IPS-18a (cell line): ENCODE measurements at regions not wholly inside any gene's neighbourhood (a gene's known extent, or its start where the extent isn't known, plus 50 kb on each side); places are given as distances from the start of the nearest gene placed in this dataset.

Experiments
- H3K27ac ChIP-seq: one replicate; pipeline ENCODE4 v1.5.1; 2013; ENCODE audit warnings: low read length
- H3K27me3 ChIP-seq: one replicate; pipeline ENCODE4 v1.6.1; 2013; ENCODE audit warnings: mild to moderate bottlenecking, low read length; ENCODE audit not compliant: control insufficient read depth, insufficient read depth
- H3K36me3 ChIP-seq: one replicate; pipeline ENCODE4 v1.6.1; 2013; ENCODE audit warnings: low read depth, low read length; ENCODE audit not compliant: control insufficient read depth
- H3K4me1 ChIP-seq: one replicate; pipeline ENCODE4 v1.6.1; 2013; ENCODE audit warnings: low read depth, low read length; ENCODE audit not compliant: control insufficient read depth
- H3K4me3 ChIP-seq: one replicate; pipeline ENCODE4 v1.5.1; 2013; ENCODE audit warnings: low read length
- H3K9ac ChIP-seq: one replicate; pipeline ENCODE4 v1.6.1; 2013; ENCODE audit warnings: mild to moderate bottlenecking, low read length, moderate library complexity
- H3K9me3 ChIP-seq: one replicate; pipeline ENCODE4 v1.6.1; 2013; ENCODE audit warnings: low read depth, low read length; ENCODE audit not compliant: control insufficient read depth

GRCh38 chr18:28716338-28716737, 539.4 kb upstream of the CDH2 start:
- Histone ChIP-seq H3K9me3 (no peaks in the 10 kb centered on the region), H3K27me3 (no peaks in the 10 kb centered on the region), H3K4me3 (no peak overlapping the region), H3K4me1 (peaks cover 19% of the 10 kb centered on the region), H3K36me3 (no peaks in the 10 kb centered on the region), H3K9ac (no peak overlapping the region), H3K27ac (no peak overlapping the region)

DNA sequence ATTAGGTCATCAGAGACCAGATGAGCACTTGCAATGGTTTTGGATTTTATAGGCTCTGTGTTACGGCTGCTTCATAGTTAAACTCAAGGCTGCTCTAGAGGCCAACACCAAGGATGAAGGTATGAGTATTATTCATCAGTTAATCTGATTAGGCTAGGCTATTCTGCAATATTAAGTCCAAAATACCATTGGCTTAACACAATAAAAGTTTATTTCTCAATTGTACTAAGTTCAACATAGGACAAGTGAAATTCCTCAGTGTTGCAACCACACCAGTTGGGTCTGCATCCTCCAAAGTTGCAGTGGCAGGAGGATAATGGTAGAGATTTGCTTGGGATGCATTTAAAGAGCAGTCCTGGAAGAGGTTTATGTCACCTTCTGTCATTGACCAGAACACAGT, 538.3 kb upstream of the CDH2 start:
- H3K4me1 ChIP-seq = peaks cover 23% of the 10 kb centered on the region
- no peak overlapping the region for H3K4me3 ChIP-seq
- H3K27me3 ChIP-seq = no peaks in the 10 kb centered on the region

GRCh38 chr18:28714498-28714897, 537.6 kb upstream of the CDH2 start:
- Histone ChIP-seq H3K27me3 (no peaks in the 10 kb centered on the region), H3K9ac (no peak overlapping the region), H3K4me3 (no peak overlapping the region), H3K4me1 (peaks cover 23% of the 10 kb centered on the region), H3K9me3 (no peaks in the 10 kb centered on the region), H3K27ac (no peak overlapping the region), H3K36me3 (no peaks in the 10 kb centered on the region)

More for the DNA sequence above, 538.3 kb upstream of the CDH2 start:
- Histone ChIP-seq H3K9me3 (no peaks in the 10 kb centered on the region), H3K9ac (no peak overlapping the region), H3K27ac (no peak overlapping the region), H3K36me3 (no peaks in the 10 kb centered on the region)

DNA sequence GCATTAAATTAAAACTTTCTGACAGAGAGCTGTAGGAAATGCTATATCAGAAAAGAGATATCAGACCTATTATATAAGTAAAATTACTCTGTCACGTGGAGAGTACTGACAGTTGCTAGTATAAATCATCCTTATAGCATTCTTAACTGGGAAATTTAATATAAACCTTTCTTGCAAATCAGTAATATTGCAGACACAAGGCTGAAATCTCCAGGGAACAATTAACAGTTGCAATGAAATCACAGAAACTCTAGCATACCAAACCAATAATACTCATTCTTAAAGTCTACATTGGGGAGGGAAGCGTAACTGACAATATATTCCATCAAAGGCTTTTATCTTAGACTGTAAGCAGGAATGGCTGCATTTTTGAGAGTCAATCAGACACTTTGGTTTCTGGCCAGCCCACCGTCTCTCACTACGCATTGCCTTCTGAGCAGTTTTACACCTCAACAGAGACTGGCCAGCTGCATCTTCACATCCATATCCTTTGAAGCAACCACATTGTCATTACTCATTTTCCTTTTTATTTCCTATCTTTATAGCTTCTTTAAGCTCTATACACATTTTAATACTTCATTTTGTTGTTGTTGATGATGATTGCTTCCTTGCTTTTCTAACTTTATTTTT, 536.0 kb upstream of the CDH2 start:
- H3K4me3 ChIP-seq = no peak overlapping the region
- no peak overlapping the region for H3K27ac ChIP-seq
- peaks cover 24% of the 10 kb centered on the region for H3K4me1 ChIP-seq
- no peak overlapping the region for H3K9ac ChIP-seq
- H3K9me3 ChIP-seq = no peaks in the 10 kb centered on the region
- no peaks in the 10 kb centered on the region for H3K27me3 ChIP-seq
- no peaks in the 10 kb centered on the region for H3K36me3 ChIP-seq

DNA sequence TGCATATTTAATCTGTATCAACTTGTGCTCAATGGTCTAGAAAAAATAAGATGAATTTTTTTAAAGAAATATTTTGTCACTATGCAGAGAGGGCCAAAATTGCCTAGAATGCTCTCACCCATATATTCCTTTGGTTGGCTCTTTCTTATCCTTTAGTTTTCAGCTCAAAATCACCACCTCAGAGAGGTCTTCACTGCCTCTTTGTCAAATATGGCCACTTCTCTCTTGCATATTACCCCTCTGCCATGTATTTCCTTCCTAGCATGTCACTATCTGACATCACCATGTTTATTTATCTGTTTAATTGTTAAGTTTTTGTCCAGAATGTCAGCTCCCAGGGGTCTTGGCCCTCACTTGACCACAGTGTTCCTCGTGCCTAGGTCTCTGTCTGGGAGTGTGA, 535.2 kb upstream of the CDH2 start:
- H3K9me3 ChIP-seq = no peaks in the 10 kb centered on the region
- H3K4me1 ChIP-seq = peaks cover 27% of the 10 kb centered on the region
- no peak overlapping the region for H3K27ac ChIP-seq
- H3K36me3 ChIP-seq = no peaks in the 10 kb centered on the region
- H3K4me3 ChIP-seq = no peak overlapping the region
- H3K27me3 ChIP-seq = no peaks in the 10 kb centered on the region
- H3K9ac ChIP-seq = no peak overlapping the region

- Histone ChIP-seq H3K36me3 (no peaks in the 10 kb centered on the region), H3K27ac (no peak overlapping the region), H3K9me3 (no peaks in the 10 kb centered on the region), H3K27me3 (no peaks in the 10 kb centered on the region), H3K9ac (no peak overlapping the region), H3K4me3 (no peak overlapping the region), H3K4me1 (peaks cover 29% of the 10 kb centered on the region)
These were observed 534.2 kb upstream of the CDH2 start for GRCh38 chr18:28711096-28711495.

DNA sequence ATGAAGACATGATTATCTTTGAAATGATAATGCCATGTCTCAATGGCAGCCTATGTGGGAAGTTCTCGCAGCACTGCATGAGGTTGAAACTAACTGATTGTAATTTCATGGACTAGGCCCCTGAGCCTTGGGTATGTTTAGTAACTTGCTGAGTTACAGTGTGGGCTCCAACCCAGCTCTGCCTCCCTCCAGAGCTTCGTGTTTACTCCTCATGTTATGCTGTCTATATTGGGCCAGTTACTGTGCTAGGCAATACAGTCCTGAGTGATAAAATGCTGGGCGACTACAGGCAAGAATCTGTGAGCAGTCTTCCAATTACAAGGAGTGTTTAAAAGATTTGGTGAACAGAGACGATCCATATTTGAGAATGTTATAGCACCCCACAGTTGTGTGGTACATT, 530.1 kb upstream of the CDH2 start:
- Histone ChIP-seq H3K27ac (no peak overlapping the region), H3K9me3 (no peaks in the 10 kb centered on the region), H3K27me3 (no peaks in the 10 kb centered on the region), H3K36me3 (no peaks in the 10 kb centered on the region), H3K4me3 (no peak overlapping the region), H3K9ac (no peak overlapping the region), H3K4me1 (peaks cover 23% of the 10 kb centered on the region)

- no peaks in the 10 kb centered on the region for H3K27me3 ChIP-seq
- H3K4me3 ChIP-seq = no peak overlapping the region
- no peaks in the 10 kb centered on the region for H3K36me3 ChIP-seq
- H3K9me3 ChIP-seq = no peaks in the 10 kb centered on the region
- H3K27ac ChIP-seq = no peak overlapping the region
- H3K9ac ChIP-seq = no peak overlapping the region
- H3K4me1 ChIP-seq = peaks cover 21% of the 10 kb centered on the region
These were observed 529.5 kb upstream of the CDH2 start for GRCh38 chr18:28706397-28706796.

- H3K27me3 ChIP-seq = no peaks in the 10 kb centered on the region
- no peak overlapping the region for H3K9ac ChIP-seq
- H3K9me3 ChIP-seq = no peaks in the 10 kb centered on the region
- no peak overlapping the region for H3K4me3 ChIP-seq
- no peaks in the 10 kb centered on the region for H3K36me3 ChIP-seq
- H3K27ac ChIP-seq = no peak overlapping the region
- peaks cover 16% of the 10 kb centered on the region for H3K4me1 ChIP-seq
These were observed 528.6 kb upstream of the CDH2 start for GRCh38 chr18:28705482-28705881.

GRCh38 chr18:28692337-28692736, 515.4 kb upstream of the CDH2 start:
- Histone ChIP-seq H3K36me3 (no peaks in the 10 kb centered on the region), H3K27ac (no peak overlapping the region), H3K9ac (no peak overlapping the region), H3K4me3 (no peak overlapping the region), H3K9me3 (no peaks in the 10 kb centered on the region), H3K4me1 (peaks cover 20% of the 10 kb centered on the region), H3K27me3 (no peaks in the 10 kb centered on the region)

DNA sequence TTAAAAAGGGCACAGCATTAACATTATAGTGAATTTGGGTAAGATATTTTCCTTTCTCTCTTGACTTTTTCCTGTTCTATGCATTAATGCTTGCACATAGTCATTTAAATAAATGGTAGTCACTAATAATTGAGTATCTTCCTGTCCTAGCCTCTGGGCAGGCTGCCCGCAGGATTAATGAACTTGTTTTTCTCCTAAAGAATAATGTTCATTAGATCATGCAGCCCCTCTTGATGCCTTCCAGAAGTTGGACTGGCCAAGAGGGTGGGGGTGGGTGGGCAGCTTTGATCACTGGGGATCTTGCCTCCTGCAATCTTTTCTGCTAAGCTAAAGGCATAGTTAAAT, 514.5 kb upstream of the CDH2 start:
- Histone ChIP-seq H3K27me3 (no peaks in the 10 kb centered on the region), H3K27ac (no peak overlapping the region), H3K9ac (no peak overlapping the region), H3K4me3 (no peak overlapping the region), H3K36me3 (no peaks in the 10 kb centered on the region), H3K9me3 (no peaks in the 10 kb centered on the region), H3K4me1 (peaks cover 20% of the 10 kb centered on the region)

DNA sequence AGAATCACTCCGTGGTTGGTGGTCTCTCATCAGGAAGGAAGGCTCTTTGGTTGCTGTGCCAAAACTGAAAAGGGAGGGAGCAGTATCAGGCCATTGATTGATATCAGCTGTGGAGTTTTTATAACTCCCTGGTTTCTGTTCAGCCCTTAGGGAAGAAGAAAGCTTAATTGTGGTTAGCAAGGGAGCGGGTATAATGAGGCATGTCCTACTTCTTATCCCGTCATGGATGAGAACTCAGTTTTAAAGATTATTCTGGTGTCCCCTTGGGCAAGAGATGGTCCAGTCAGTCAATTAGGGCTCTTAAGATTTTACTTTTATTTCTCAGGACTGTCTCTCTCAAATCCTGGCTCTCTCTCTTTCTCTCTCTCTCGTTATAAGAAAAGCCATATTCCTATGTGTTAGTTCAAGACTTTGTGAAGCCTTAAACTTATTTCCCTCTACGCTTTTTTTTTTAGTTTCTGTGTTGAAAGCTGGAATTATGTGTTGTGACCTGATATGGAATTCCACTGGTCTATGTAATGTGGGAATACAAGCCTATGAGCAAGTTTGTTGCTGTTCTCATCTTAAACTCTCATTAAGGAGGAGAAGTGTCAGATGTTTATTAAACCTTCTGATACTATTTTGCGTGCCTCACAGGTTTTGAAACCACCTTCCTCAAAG, 514.0 kb upstream of the CDH2 start:
- Histone ChIP-seq H3K36me3 (no peaks in the 10 kb centered on the region), H3K4me3 (no peak overlapping the region), H3K9me3 (no peaks in the 10 kb centered on the region), H3K4me1 (peaks cover 20% of the 10 kb centered on the region), H3K27me3 (no peaks in the 10 kb centered on the region), H3K9ac (no peak overlapping the region), H3K27ac (no peak overlapping the region)
